DMS79 treated with DMSO at 0.1 percent for 48 hours (cell line): ENCODE measurements at regions not wholly inside any gene's neighbourhood (a gene's known extent, or its start where the extent isn't known, plus 50 kb on each side); places are given as distances from the start of the nearest gene placed in this dataset.

Experiments used
- DNase-seq: peaks from one replicate; lab custom pipeline; 2025; lab: John Stamatoyannopoulos, UW

GRCh38 chr22:44368611-44369292 lies 56.0 kb upstream of the SHISAL1 start:
- no peak for DNase-seq

- DNase-seq = no peak
Measured at GRCh38 chr22:44366372-44367300, 53.9 kb upstream of the SHISAL1 start.

GRCh38 chr22:44365832-44366231 lies 53.1 kb upstream of the SHISAL1 start:
- DNase-seq = no peak

GRCh38 chr22:44365191-44365590 lies 52.4 kb upstream of the SHISAL1 start:
- no peak for DNase-seq

GRCh38 chr22:44364751-44365130 lies 52.0 kb upstream of the SHISAL1 start:
- no peak for DNase-seq

GRCh38 chr22:44363980-44364750 lies 51.4 kb upstream of the SHISAL1 start:
- DNase-seq = no peak

DNA sequence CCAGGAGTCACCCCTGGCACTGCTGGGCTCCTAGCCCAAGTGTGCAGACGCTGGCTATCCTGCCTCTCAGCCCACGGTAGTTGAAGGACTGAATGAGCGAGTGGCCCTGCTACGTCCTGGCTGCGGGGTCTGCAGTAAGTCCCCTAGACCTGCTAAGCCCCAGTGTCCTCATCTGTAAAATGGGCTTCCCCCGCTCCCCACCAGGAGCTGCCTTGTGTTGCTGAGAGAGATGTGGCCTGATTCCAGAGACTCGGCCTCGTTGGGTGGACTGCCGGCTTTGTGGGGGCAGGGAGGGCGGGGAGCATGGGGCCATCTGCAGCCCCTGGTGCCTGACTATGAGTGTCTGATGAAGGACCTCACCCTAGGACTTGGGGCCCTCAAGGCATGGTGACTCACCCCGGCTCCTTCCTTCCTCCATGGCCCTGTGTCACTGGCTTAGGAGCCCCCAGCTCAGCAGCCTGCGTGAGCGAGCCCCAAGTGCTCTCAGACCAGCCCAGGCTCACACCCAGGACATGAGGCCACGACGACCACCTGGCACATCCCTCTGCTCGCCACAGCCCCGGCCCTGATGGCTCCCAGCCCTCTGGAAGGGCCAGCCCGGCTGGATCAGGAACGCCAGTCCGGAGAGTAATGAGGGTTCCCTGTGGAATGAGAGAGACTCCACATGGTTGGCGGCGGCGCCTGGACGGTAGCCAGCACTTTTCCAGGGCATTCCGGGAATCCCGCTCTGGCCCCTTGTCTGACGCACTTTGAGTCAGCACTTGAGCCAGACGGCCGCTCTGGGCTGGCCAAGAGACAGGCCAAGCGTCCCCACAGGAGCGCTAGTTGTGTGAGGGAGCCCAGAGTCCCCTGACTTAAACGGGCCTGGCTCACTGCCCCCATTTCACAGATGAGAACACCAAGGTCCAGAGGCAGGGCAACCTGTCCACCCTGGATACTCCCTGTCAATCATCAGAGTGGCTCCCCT lies 50.5 kb upstream of the SHISAL1 start:
- DNase-seq = no peak

- DNase-seq = no peak
Measured at GRCh38 chr22:44362249-44363012, 49.7 kb upstream of the SHISAL1 start.
